Skeletal muscle tissue (tissue), 3 donors: ENCODE measurements at regions not wholly inside any gene's neighbourhood (a gene's known extent, or its start where the extent isn't known, plus 50 kb on each side); places are given as distances from the start of the nearest gene placed in this dataset.

Experiments used
- H3K27ac ChIP-seq: one replicate; pipeline ENCODE4 v1.7.0; 2013; ENCODE audit warnings: mild to moderate bottlenecking, low read depth, low read length, inconsistent platforms
- H3K27me3 ChIP-seq, 3 donors: one replicate each; pipeline ENCODE4 v1.7.0; 2013; ENCODE audit warnings: low read length in 3 of 3; ENCODE audit not compliant: control insufficient read depth in 3 of 3, insufficient read depth in 3 of 3
- H3K36me3 ChIP-seq, 3 donors: one replicate each; pipeline ENCODE4 v1.7.0; 2013; ENCODE audit warnings: low read length in 3 of 3; ENCODE audit not compliant: control insufficient read depth in 3 of 3, insufficient read depth in 3 of 3
- H3K4me1 ChIP-seq, 3 donors: one replicate each; pipeline ENCODE4 v1.7.0; 2013; ENCODE audit warnings: low read length in 3 of 3, mild to moderate bottlenecking in 3 of 3; ENCODE audit not compliant: control insufficient read depth in 3 of 3, insufficient read depth in 3 of 3
- H3K4me3 ChIP-seq, 3 donors: one replicate each; pipeline ENCODE4 v1.7.0; 2013; ENCODE audit warnings: low read length in 3 of 3
- H3K9ac ChIP-seq, 3 donors: one replicate each; pipeline ENCODE4 v1.7.0; 2013; ENCODE audit warnings: low read length in 3 of 3, mild to moderate bottlenecking in 3 of 3, moderate library complexity in 2 of 3, low read depth in 1 of 3
- H3K9me3 ChIP-seq, 3 donors: one replicate each; pipeline ENCODE4 v1.7.0; 2013; ENCODE audit warnings: low read length in 3 of 3; ENCODE audit not compliant: control insufficient read depth in 3 of 3
- donor health status: Osteomylitis.

DNA sequence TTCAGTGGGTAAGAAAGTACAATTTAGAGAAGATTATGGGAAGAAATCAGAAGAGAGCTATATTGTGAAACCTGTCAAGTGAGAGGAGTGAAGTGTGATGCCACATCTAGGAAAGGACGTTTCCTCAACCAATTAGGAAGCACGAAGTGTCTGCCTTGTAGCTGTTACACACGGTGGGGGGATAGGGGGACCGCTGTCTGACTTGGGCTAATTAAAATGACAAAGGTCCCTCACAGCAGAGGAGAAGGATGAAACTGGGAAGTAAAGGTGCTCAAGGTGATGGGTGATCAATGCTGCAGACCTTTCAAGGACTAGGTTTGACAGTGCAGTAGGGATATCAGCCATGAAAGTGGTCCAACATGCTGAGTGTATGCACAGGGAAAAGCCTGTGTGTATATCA lies 181.1 kb upstream of the PRSS16 start:
- no peak overlapping the region for H3K9ac ChIP-seq
- H3K27ac ChIP-seq = no peak overlapping the region

DNA sequence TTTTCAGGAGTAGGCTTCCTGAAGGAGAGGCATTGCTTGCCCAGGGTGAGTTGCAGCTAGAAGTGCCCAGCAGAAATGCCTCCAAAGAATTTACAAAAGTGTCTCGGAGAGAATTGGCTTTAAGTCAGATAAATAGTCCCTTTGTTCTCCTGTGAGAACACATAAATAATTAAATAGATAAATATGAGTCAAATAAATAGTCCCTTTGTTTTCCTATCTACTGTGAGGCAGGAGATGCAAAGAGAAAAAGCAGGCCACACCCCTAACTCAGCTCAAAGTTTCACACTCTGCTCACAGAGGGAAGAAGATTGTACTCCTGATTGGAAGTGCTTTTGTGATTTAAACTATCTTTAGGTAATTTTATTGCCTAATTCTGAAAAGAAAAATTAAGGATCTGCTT lies 180.7 kb upstream of the PRSS16 start:
- H3K27me3 ChIP-seq = peaks cover 0 to 5% (median 4%) of the 10 kb centered on the region in 3 donors
- H3K36me3 ChIP-seq = no peaks in the 10 kb centered on the region
- no peak overlapping the region for H3K9ac ChIP-seq
- no peak overlapping the region for H3K27ac ChIP-seq
- H3K4me1 ChIP-seq = no peaks in the 10 kb centered on the region
- no peaks in the 10 kb centered on the region for H3K9me3 ChIP-seq
- no peak overlapping the region for H3K4me3 ChIP-seq

More for the DNA sequence above, 181.1 kb upstream of the PRSS16 start:
- no peaks in the 10 kb centered on the region for H3K4me1 ChIP-seq
- H3K4me3 ChIP-seq = no peak overlapping the region
- H3K27me3 ChIP-seq = peaks cover 0 to 3% (median 2%) of the 10 kb centered on the region in 3 donors
- H3K36me3 ChIP-seq = no peaks in the 10 kb centered on the region
- no peaks in the 10 kb centered on the region for H3K9me3 ChIP-seq

DNA sequence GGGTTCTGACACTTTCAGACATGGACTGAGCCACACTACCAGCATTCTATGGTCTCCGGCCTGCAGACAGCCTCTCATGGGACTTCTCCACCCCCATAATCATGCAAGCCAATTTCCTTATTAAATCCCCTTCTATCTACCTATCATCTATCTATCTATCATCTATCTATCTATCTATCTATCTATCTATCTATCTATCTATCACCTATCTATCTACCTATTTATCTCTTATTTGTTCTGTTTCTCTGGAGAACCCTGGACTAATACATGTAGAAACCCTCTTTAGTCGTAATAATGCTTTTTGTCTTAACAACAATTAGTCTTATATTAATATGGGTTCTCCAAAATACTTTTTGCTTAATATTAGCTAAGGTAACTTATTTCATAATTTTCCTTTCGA lies 174.1 kb upstream of the PRSS16 start:
- Histone ChIP-seq H3K4me3 (no peak overlapping the region), H3K4me1 (no peaks in the 10 kb centered on the region), H3K9me3 (no peaks in the 10 kb centered on the region), H3K27me3 (peaks cover 4 to 14% (median 6%) of the 10 kb centered on the region in 3 donors), H3K36me3 (no peaks in the 10 kb centered on the region), H3K9ac (no peak overlapping the region), H3K27ac (no peak overlapping the region)

DNA sequence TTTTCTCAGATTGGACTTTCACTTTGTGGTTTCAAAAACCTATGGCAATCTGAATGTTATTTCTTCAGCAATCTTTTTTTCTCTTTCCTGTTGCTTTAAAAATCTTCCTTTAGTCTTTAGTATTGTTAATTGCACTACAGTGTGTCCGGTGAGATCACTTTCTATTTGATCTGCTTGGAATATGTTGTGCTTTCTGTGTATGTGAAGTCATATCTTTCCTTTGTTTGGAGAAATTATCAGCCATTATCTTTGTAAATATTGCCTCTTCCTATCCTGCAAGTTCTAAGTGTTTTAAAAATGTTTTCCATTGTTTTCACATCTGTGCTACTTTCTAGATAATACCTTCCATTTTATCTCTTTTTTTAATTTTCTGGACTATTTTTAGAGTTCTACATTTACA lies 171.4 kb upstream of the PRSS16 start:
- H3K36me3 ChIP-seq = no peaks in the 10 kb centered on the region
- H3K27me3 ChIP-seq = peaks cover 2 to 12% (median 9%) of the 10 kb centered on the region in 3 donors
- H3K27ac ChIP-seq = no peak overlapping the region
- H3K4me1 ChIP-seq = peaks cover 0 to 3% (median 0%) of the 10 kb centered on the region in 3 donors
- no peak overlapping the region for H3K4me3 ChIP-seq
- no peak overlapping the region for H3K9ac ChIP-seq
- H3K9me3 ChIP-seq = no peaks in the 10 kb centered on the region

DNA sequence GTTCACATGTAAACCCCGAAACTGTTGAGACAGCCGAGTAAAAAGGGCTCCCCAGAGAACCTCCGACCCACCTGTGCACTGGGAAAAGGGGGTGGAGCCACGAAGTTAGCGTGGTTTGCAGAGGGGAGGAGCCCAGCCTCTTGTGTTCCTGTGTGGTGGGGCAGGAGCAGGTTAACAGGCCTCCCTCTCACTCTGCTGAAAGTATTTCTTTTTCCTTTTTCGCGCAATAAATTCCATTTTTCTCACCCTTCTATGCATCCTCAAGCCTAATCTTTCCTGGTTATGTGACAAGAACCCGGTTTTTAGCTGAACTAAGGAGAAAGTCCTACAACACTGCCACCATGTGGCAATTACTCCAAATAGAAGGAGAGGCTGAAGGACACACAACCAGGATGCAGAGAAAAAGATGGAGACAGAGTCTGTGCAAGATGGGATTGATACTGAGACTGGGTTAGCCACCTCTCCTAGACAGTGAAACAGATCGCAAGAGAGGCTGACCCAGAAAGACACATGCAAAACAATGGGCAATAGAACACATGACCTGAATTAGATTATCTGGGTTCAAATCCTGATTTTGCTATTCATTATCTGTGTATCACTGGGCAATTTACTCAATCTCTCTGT lies 168.7 kb upstream of the PRSS16 start:
- Histone ChIP-seq H3K4me3 (peak overlapping the region in 1 of 3 donors; percentile 28), H3K27me3 (peaks cover 0 to 11% (median 7%) of the 10 kb centered on the region in 3 donors), H3K4me1 (peaks cover 0 to 3% (median 0%) of the 10 kb centered on the region in 3 donors), H3K36me3 (no peaks in the 10 kb centered on the region), H3K27ac (no peak overlapping the region), H3K9me3 (no peaks in the 10 kb centered on the region), H3K9ac (no peak overlapping the region)

DNA sequence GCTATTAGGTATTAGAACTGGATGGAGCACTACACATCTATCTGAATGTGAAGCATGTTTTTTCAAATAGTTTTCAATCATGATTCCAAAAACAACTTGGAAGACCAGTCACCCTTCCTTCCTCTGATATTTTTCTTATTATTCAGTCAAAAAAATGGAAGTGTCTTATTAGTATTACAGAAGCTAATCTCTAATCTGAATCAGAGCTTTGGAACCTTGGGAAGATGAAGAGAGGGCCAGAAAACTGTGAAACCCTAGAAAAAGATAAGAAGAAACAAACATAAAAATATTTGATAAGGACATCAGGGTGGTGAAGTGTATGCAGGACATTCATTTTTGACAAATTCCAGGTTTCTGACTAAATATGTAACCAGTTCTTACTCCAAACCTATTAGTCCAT lies 166.3 kb upstream of the PRSS16 start:
- no peak overlapping the region for H3K4me3 ChIP-seq
- H3K27ac ChIP-seq = no peak overlapping the region
- no peak overlapping the region for H3K9ac ChIP-seq
- H3K4me1 ChIP-seq = peaks cover 0 to 3% (median 0%) of the 10 kb centered on the region in 3 donors
- H3K36me3 ChIP-seq = no peaks in the 10 kb centered on the region
- H3K9me3 ChIP-seq = no peaks in the 10 kb centered on the region
- H3K27me3 ChIP-seq = peaks cover 0 to 11% (median 3%) of the 10 kb centered on the region in 3 donors

DNA sequence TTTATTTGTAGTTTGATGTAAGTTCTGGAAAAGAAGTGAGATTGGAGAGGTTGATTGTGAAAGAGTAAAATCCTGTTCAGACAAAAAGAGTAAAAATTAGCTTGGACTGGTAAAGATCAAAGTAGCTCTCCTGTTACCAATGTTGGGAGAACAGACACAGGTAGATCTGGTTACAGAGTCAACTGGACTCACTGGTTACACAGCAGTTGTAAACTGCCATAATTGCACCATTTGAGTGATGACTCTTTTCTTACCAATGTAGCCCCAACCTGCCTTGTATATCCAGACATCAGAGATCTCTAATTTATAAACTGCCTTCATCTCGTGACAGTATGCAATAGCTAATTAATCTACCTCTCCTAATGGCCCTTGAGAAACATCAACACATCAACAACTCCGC lies 165.6 kb upstream of the PRSS16 start:
- Histone ChIP-seq H3K4me3 (no peak overlapping the region), H3K36me3 (no peaks in the 10 kb centered on the region), H3K9me3 (no peaks in the 10 kb centered on the region), H3K27me3 (peaks cover 0 to 11% (median 3%) of the 10 kb centered on the region in 3 donors), H3K27ac (no peak overlapping the region), H3K4me1 (peaks cover 0 to 3% (median 0%) of the 10 kb centered on the region in 3 donors), H3K9ac (no peak overlapping the region)

DNA sequence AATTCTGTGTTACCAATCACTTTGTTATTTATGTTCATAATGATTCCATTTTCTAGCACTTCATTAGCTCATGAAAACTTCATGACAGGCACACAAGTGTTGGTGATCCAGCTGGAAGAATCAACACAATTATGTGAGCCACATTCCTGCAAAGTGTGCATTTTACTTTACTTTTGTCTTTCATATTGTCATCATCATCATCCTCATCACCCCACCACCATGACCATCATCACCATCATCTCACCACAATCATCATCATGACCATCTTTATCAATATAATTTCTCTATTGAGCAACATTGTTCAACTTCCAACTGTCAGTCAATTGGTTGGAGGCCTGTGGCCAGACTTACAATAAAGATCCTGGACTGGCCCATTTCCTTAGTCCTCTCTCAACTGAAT lies 159.4 kb upstream of the PRSS16 start:
- H3K27ac ChIP-seq = no peak overlapping the region
- H3K9ac ChIP-seq = no peak overlapping the region
- no peak overlapping the region for H3K4me3 ChIP-seq
- peaks cover 9 to 13% (median 12%) of the 10 kb centered on the region in 3 donors for H3K27me3 ChIP-seq
- H3K36me3 ChIP-seq = no peaks in the 10 kb centered on the region
- no peaks in the 10 kb centered on the region for H3K9me3 ChIP-seq
- peaks cover 0 to 3% (median 0%) of the 10 kb centered on the region in 3 donors for H3K4me1 ChIP-seq

DNA sequence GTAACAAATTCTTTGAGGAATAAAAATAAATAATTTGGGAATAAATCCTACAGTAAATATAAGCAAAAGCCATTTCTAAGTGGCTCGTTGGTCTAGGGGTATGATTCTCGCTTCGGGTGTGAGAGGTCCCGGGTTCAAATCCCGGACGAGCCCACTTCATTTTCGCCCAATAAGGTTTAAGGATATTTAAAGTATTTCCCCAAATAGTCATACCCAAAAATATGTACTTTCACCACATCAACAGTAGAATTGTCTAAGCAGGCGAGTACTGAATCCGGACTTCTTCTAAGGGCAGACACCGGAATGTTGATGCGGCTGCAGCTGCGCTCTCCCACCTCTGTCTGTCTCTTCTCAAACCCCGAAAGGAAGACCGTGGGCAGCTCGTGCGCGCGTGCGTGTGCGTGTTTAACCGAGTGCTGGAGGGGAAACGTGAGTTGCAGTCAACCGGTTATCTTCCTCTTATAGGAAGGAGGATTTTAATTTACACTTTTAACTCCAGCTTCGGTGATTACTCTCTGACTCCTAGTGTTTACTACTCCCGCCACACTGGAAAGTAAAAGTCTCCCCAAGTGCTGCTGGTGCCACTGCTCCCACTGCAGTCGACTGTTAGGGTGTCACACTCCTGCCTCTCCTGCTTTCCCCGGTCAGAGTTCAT lies 155.7 kb upstream of the PRSS16 start:
- Histone ChIP-seq H3K27me3 (peaks cover 12 to 29% (median 26%) of the 10 kb centered on the region in 3 donors), H3K4me3 (no peak overlapping the region), H3K9me3 (no peaks in the 10 kb centered on the region), H3K36me3 (no peaks in the 10 kb centered on the region), H3K9ac (no peak overlapping the region), H3K27ac (no peak overlapping the region), H3K4me1 (peaks cover 0 to 3% (median 3%) of the 10 kb centered on the region in 3 donors)

DNA sequence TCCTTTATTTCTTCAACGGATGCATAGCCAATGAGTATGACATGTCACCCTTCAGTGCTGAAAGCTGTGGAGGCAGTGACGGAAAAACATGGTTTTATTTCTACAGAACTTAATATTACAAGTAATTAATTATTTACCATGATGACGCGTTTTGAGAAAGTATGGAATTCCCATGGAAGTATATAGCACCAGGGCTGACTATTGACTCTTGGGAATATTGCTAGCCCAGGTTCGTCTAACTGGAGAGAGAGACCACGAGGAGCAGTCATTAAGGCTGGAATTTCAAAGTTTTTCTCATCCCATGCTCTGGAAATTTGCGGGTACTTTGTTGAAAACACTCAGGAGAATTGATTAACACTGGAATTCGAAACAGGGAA lies 155.2 kb upstream of the PRSS16 start:
- H3K4me1 ChIP-seq = peaks cover 0 to 4% (median 3%) of the 10 kb centered on the region in 3 donors
- H3K27me3 ChIP-seq = peaks cover 18 to 34% (median 30%) of the 10 kb centered on the region in 3 donors
- no peaks in the 10 kb centered on the region for H3K9me3 ChIP-seq
- H3K4me3 ChIP-seq = no peak overlapping the region
- no peak overlapping the region for H3K27ac ChIP-seq
- no peak overlapping the region for H3K9ac ChIP-seq
- H3K36me3 ChIP-seq = no peaks in the 10 kb centered on the region
